Ovary (tissue), 7 donors: ENCODE measurements at regions not wholly inside any gene's neighbourhood (a gene's known extent, or its start where the extent isn't known, plus 50 kb on each side); places are given as distances from the start of the nearest gene placed in this dataset.

ENCODE experiments used
- DNase-seq, 5 donors: peaks; one replicate each; pipeline ENCODE4 v3.0.0-alpha.2; 2019 to 2020
- H3K27ac ChIP-seq, 2 donors: fragments of 200-600 bp; one replicate each; pipeline versions ENCODE4 v1.5.1 to v1.8.0; 2019 to 2022
- H3K27me3 ChIP-seq: fragments of 200-600 bp; one replicate; pipeline ENCODE4 v1.8.0; 2022
- H3K36me3 ChIP-seq: fragments of 200-600 bp; sonication (generic); one replicate; pipeline ENCODE4 v1.5.1; 2019
- H3K4me1 ChIP-seq: one replicate; pipeline ENCODE4 v1.8.1; 2013; ENCODE audit warnings: mild to moderate bottlenecking, moderate library complexity; ENCODE audit not compliant: insufficient read depth
- H3K4me3 ChIP-seq: fragments of 200-600 bp; sonication (generic); one replicate; pipeline ENCODE4 v1.5.1; 2017
- H3K9me3 ChIP-seq, 2 donors: fragments of 200-600 bp in 1 of 2; sonication (generic) in 1 of 2; one replicate each; pipeline versions ENCODE4 v1.5.1 to v1.8.1; 2013 to 2019; ENCODE audit warnings: mild to moderate bottlenecking in 1 of 2, moderate library complexity in 1 of 2
- EP300 ChIP-seq: sonication (generic); formaldehyde crosslinking; IDR thresholded peaks from one replicate; pipeline ENCODE4 v1.6.1; 2017; ENCODE audit warnings: antibody characterized with exemption
- POLR2A ChIP-seq: fragments of 450-650 bp; IDR thresholded peaks from one replicate; pipeline ENCODE4 v1.6.1; 2017; ENCODE audit warnings: antibody characterized with exemption, mild to moderate bottlenecking, moderate library complexity
- WGBS, 3 donors: extraction: QIAGEN DNeasy Blood & Tissue Kit in 1 of 3; methylation state at CpG; one replicate each; pipeline versions ENCODE4 v1.1.5 to v1.1.7; 2013 to 2017; 5-methylcytosine and 5-hydroxymethylcytosine counted together
- intact Hi-C, 4 donors: fragments of 100-400 bp; cut with DNase I; formaldehyde crosslinking; loops; one replicate each; pipeline versions ENCODE4 v1.11.0 to v1.15.1; 2022 to 2023
- TF ChIP-seq, protein P1 (sequence below), 3 donors: fragments of 450-650 bp in 2 of 3; fragments of 200-600 bp in 1 of 3; IDR thresholded peaks; one replicate each; pipeline versions ENCODE4 v1.5.1 to v1.8.0; 2016 to 2022; ENCODE audit warnings: antibody characterized with exemption in 3 of 3, mild to moderate bottlenecking in 1 of 3
- donor health status: DM: no; HTN: no; CAD: no; lungs with moderate emphysema.
- donor health status: DM: no; HTN: no; CAD: no.
- donor health status: Bipolar disorder and iron deficiency.
- donor health status: DM: no; HTN: no; CAD: no.
- donor health status: DM: yes; HTN: yes; CAD: no.

DNA sequence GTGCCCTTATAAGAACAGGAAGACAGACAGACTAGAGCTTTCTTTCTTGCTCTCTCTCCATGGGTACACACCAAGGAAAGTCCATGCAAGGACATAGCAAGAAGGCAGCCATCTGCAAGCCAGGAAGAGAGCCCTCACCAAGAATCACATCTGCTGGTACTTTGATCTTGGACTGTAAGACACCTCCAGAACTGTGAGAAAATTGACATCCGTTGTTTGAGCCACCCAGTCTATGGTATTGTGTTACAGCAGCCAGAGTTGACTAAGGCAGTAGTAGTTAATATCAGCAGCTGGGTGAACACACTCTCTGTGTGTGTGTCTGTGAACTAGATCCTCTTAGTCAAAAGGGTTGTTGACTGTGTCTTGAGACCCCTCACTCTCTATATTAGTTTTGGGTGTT, 53.8 kb upstream of the PPP2R5A start:
- H3K36me3 ChIP-seq = no peaks in the 10 kb centered on the region
- H3K9me3 ChIP-seq = no peaks in the 10 kb centered on the region
- no peak for TF ChIP-seq EP300
- TF ChIP-seq POLR2A = no peak
- TF ChIP-seq, protein P1, sequence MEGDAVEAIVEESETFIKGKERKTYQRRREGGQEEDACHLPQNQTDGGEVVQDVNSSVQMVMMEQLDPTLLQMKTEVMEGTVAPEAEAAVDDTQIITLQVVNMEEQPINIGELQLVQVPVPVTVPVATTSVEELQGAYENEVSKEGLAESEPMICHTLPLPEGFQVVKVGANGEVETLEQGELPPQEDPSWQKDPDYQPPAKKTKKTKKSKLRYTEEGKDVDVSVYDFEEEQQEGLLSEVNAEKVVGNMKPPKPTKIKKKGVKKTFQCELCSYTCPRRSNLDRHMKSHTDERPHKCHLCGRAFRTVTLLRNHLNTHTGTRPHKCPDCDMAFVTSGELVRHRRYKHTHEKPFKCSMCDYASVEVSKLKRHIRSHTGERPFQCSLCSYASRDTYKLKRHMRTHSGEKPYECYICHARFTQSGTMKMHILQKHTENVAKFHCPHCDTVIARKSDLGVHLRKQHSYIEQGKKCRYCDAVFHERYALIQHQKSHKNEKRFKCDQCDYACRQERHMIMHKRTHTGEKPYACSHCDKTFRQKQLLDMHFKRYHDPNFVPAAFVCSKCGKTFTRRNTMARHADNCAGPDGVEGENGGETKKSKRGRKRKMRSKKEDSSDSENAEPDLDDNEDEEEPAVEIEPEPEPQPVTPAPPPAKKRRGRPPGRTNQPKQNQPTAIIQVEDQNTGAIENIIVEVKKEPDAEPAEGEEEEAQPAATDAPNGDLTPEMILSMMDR (IDR thresholded peaks at IDR 0.05) = no peak
- no peak overlapping the region for H3K27ac ChIP-seq
- no peaks in the 10 kb centered on the region for H3K27me3 ChIP-seq
- WGBS, 3 donors = 95 to 100% (median 96%) methylated on average over 1 of the region's 1 CpG
- intact Hi-C loops = no loop called here
- H3K4me1 ChIP-seq = no peaks in the 10 kb centered on the region
- DNase-seq = no peak
- H3K4me3 ChIP-seq = no peak overlapping the region

DNA sequence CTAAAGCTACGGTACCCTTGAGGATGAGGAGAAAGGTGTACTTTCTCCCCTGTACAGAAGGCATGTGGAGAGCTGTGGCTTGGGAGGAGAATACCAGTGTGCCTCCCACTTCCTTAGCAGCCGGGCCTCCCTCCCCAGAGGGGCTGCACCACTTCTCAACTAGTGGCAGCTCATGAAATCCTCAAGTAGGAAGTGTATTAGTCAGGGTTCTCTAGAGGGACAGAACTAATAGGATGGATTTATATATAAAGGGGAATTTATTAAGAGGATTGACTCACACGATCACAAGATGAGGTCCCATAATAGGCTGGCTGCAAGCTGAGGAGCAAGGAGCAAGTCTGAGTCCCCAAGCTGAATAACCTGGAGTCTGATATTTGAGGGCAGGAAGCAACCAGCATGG, 53.1 kb upstream of the PPP2R5A start:
- H3K4me1 ChIP-seq = no peaks in the 10 kb centered on the region
- no peak overlapping the region for H3K4me3 ChIP-seq
- WGBS, 3 donors = 67 to 73% (median 71%) methylated on average over 3 of the region's 3 CpGs
- H3K9me3 ChIP-seq = no peaks in the 10 kb centered on the region
- no peak overlapping the region for H3K27ac ChIP-seq
- DNase-seq = no peak
- intact Hi-C loops = no loop called here
- no peaks in the 10 kb centered on the region for H3K36me3 ChIP-seq
- TF ChIP-seq, protein P1 (IDR thresholded peaks at IDR 0.05) = no peak
- no peak for TF ChIP-seq EP300
- H3K27me3 ChIP-seq = no peaks in the 10 kb centered on the region

DNA sequence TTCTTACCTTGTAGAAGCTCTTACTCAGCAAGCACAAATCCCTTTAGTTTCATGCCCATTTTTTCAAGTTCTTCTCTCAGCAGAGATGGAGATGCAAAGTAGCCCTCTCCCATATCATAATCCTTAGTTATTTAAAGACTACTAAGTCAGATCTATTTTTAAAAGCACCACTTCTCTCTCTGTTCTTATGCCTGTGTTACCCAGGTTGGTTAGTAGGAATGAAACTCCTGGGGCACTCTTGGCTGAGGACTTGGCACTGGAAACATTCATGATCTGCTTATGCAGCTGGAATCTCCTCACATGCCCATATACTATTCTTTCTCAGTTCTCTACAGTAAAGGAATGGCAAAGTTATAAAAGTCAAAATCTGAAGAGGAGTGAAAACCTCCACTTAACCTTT, 51.9 kb upstream of the PPP2R5A start:
- TF ChIP-seq, protein P1 (IDR thresholded peaks at IDR 0.05) = no peak
- TF ChIP-seq EP300 (no peak), POLR2A (no peak)
- no peak overlapping the region for H3K4me3 ChIP-seq
- H3K27me3 ChIP-seq = no peaks in the 10 kb centered on the region
- DNase-seq = no peak
- no peaks in the 10 kb centered on the region for H3K9me3 ChIP-seq
- H3K4me1 ChIP-seq = no peaks in the 10 kb centered on the region
- intact Hi-C loops = no loop called here
- H3K36me3 ChIP-seq = no peaks in the 10 kb centered on the region
- H3K27ac ChIP-seq = no peak overlapping the region

DNA sequence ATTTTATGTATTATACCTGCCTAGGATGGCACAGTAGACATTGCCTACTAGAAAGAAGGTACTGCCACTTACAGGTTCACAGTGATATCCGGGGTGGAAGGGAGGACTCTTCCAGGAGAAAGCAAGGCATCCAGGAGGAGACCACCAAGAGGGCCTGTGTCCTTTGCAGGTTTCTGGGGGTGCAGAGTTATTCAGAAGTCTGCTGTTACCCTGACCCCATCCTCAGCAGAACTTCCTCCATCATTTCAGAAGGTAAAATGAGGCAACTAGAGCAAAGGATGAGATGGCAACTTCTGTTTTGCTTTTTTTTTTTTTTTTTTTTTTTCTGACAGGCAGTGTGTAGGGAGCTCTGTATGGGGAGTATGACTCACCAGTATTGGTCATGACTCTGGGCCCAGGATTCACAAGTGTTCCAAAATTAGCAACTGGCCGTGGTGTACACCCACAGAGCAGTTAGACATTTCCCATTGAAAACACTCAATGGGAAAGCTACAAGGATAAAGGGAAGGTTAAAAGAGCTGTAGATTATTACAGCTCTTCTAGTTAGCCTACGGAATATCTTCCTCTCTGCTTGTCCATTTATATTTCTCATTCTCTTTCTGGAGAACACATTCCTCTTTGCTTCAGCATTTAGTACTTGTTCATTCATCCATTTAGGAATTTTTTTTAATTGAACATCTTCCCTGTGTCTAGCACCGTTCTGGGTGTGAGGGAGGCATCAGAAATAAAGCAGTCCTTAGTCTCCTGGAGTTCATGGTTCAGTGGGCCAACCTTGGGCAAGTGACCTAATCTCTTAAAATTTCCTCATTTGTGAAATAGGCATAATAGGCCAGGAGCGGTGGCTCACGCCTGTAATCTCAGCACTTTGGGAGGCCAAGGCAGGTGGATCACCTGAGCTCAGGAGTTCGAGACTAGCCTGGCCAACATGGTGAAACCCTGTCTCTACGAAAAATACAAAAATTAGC, 50.5 kb upstream of the PPP2R5A start:
- Histone ChIP-seq H3K4me1 (no peaks in the 10 kb centered on the region), H3K27me3 (no peaks in the 10 kb centered on the region), H3K27ac (no peak overlapping the region), H3K36me3 (no peaks in the 10 kb centered on the region), H3K9me3 (no peaks in the 10 kb centered on the region), H3K4me3 (no peak overlapping the region)
- DNase-seq = peak in 1 of 5 donors; percentile 24
- intact Hi-C loops = no loop called here
- WGBS, 3 donors = 65 to 72% (median 70%) methylated on average over 8 of the region's 8 CpGs
- TF ChIP-seq EP300 (no peak), POLR2A (no peak)
- TF ChIP-seq, protein P1 (IDR thresholded peaks at IDR 0.05) = no peak
